Fibroblast of skin of back (primary cell): ENCODE measurements at regions not wholly inside any gene's neighbourhood (a gene's known extent, or its start where the extent isn't known, plus 50 kb on each side); places are given as distances from the start of the nearest gene placed in this dataset.

Source experiments
- DNase-seq: peaks from one replicate; pipeline ENCODE4 v3.0.0-alpha.2; 2013

DNA sequence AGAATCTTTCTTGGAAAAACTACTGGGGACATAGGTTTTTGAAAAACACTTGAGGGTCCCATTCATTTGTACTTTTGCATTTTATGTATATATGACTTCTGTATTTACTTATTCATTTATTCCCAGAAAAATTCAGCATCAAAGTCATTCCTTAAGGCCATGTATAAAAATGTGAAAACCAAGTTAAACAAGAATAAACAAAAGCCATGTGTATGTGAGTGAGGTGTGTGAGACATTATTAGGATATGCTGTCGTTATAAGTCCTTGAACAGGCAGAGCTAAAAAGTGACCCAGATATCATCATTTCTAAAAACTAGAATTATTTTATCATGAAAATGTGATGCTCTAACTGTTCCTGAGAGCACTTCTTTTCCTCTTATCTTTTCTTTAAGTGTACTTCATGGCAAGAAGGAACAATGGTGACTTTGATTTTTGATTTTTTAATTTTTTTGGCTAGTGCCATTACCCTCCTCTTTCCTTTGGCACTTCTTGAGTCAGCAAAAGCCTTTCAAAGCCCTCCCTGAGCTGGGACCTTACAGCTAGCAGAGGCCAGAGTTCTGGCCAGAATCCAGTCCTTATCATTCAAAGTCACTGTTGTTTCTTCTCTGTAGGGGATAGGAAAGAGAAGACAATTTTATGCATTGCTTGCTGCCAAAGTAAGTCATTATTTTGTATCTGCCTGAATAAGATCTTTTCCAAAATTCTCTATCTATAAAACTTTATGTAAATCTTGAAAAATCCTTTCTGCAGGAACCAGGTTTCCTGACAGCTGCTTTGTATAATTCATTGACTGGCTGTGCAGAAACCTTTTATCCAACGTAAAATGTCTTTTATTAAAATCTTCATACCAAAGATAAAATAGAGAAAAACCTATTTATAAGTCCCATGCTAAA lies 419.7 kb upstream of the PRICKLE1 start:
- DNase-seq, result no peak

GRCh38 chr12:43004908-43005307 lies 415.4 kb upstream of the PRICKLE1 start:
- DNase-seq, result no peak

GRCh38 chr12:43004141-43004540 lies 414.6 kb upstream of the PRICKLE1 start:
- DNase-seq, result no peak

GRCh38 chr12:42996869-42997431 lies 407.4 kb upstream of the PRICKLE1 start:
- DNase-seq, result no peak

DNA sequence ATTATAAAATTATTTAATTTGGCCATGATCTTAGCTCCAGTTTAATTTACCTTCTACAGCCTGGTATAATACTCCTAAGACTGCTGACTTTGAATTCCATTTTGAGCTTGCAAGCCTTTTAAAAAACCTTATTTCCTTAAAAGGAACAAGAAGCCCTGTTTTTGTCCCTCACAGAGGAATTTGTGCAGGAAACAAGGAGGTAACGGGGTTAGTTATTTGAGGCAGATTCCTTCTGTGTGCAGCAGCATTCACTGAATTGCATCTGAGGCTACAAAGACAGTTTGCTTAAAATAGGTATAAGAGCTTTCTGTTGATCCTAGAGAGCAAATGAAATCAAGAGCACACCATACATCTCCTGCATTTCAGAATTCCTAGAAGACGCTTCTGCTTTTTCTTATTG lies 403.3 kb upstream of the PRICKLE1 start:
- DNase-seq, result no peak

DNA sequence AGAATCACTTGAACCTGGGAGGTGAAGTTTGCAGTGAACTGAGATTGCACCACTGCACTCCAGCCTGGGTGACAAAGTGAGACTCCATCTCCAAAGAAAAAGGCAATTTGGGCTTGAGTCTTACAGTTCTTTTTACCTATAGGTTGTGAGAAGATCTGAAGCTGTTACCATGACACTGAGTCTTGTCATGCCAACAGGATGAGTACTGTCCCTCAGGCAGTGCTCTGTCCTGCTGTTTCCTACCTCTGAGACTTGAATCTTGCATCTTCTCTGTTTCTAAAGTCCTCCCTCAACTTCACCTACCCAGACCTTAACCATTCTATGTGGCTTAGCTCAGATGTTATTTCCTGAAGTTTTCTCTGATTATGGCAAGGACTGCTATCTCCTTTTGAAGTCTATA lies 400.8 kb upstream of the PRICKLE1 start:
- no peak for DNase-seq

GRCh38 chr12:42987216-42987650 lies 397.7 kb upstream of the PRICKLE1 start:
- DNase-seq, result no peak

- no peak for DNase-seq
These were observed 396.0 kb upstream of the PRICKLE1 start for GRCh38 chr12:42985506-42985905.

GRCh38 chr12:42982828-42983227 lies 393.3 kb upstream of the PRICKLE1 start:
- no peak for DNase-seq

- peak; percentile 64 for DNase-seq
These were observed 391.8 kb upstream of the PRICKLE1 start for GRCh38 chr12:42981379-42981778.

DNA sequence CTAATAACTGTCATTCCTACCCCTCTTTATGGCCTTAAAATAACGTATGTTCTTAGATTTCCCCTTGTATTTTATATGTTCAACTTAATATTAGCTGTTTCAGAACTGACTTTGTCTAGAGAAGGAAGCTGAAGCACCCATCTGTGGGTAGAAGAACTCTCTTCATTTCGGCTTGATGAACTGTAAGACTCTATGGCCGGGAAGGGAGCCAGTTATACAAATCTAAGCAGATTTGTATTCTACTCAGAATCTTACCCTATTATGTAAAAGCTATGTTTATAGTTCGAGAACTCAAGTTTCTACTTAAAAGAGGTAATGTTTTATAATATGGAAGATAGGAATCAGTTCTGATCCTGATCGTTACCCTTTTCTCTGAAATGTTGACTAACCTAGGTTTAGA lies 390.9 kb upstream of the PRICKLE1 start:
- DNase-seq, result no peak

DNA sequence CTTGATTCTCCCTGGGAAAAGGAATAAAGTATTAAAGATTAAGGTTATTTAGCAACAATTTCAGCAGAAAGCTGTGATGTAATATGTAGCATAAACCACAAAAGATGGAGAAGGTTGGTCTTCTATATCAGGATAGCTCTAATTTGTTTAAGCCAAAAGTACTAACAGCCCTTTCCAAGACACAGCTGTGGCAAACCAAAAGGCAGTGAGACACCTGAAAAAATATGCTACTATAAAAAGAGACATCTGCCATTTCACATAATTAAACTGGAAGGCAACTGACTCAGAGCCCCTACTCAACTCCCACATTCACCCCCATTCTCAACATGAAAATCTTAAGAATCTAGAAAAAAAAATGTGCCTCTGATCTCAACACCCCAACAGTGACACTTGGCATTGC lies 390.2 kb upstream of the PRICKLE1 start:
- DNase-seq, result no peak

DNA sequence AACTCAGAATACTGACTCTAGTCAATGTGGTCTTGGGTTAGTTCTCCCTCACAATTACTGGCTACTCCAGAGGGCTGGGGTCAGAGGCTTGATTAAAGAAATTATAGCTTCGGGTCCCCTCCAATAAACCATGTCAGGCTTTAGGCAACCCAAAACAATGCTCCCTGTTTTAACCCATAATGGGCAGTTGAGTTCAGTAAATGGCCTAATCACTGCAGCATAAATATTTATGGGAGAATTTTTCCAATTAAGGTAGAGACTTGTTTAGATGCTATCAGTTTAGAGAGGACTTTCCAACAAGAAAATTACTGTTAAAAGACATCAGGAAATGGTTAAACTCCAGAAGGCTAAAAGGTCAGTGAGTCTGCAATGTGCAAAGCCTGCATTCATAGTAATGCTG lies 389.2 kb upstream of the PRICKLE1 start:
- DNase-seq, result no peak

GRCh38 chr12:42977451-42978230 lies 388.1 kb upstream of the PRICKLE1 start:
- no peak for DNase-seq

GRCh38 chr12:42976620-42977019 lies 387.1 kb upstream of the PRICKLE1 start:
- no peak for DNase-seq

GRCh38 chr12:42976122-42976521 lies 386.6 kb upstream of the PRICKLE1 start:
- DNase-seq, result no peak

DNA sequence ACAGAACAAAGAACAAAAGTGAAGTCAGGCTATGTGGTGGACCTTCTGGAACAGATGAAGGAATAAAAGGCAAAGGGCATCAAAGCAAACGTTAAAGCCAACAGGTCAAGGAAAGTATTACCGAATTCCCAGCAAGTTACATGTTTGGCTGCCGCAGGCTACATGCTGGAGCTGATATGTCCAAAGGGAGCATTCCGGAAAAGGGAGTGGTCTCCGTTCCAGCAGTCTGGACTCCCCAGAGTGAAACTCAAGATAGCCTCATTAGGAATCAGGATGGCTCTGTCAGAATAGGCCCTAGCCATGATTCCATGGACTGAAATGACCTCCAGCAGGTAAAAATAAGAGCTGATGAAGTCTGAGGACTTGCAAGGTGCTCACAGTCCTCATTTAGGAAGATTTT lies 379.8 kb upstream of the PRICKLE1 start:
- no peak for DNase-seq

DNA sequence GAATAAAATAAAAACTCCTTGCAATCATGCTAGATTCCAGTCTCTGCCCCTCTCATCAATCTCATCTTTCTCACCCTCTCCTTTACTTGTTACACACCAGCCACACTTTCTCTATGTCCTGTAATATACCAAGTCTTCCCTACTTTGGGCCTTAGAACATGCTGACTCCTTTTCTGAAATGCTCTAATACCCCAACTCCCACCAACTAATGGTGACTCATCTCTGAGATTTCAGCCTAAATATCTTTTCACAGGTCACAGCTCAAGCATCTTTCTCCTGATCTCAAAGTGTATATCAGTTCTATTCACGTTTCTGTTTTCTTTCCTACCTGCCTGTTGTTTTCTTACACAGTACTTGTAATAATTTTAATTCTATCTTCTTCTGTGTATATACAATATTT lies 378.9 kb upstream of the PRICKLE1 start:
- no peak for DNase-seq

DNA sequence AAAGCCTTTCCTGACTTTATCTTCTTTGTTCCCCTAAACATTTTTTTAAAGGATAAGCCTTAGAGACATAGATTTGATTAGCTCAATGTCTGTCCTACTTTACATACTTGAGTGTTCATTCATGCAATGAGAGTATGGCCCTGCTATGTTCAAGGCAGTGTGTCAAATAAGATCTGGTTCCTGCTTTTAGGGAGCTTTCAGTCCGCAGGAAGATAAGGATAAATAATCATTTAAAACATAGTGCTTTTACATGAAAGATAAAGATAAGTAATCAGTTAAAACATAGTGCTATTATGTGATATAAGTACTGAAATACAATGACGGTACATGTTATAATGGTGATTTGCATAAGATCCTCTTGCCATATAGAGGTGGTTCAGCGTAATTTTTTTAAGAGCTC lies 378.3 kb upstream of the PRICKLE1 start:
- no peak for DNase-seq

- DNase-seq, result no peak
These were observed 374.4 kb upstream of the PRICKLE1 start for GRCh38 chr12:42963988-42964387.

- no peak for DNase-seq
These were observed 372.8 kb upstream of the PRICKLE1 start for GRCh38 chr12:42962384-42962783.

GRCh38 chr12:42961395-42961794 lies 371.8 kb upstream of the PRICKLE1 start:
- DNase-seq, result peak; percentile 39

- no peak for DNase-seq
These were observed 370.6 kb upstream of the PRICKLE1 start for GRCh38 chr12:42960087-42960527.
